HG03280 (cell line): ENCODE measurements at regions not wholly inside any gene's neighbourhood (a gene's known extent, or its start where the extent isn't known, plus 50 kb on each side); places are given as distances from the start of the nearest gene placed in this dataset.
A peak's percentile ranks its signal among the peaks of the same experiment; 100 is the strongest.

Experiments
- ATAC-seq: cut with Tn5 transposase; IDR thresholded peaks from one replicate; pipeline ENCODE4 v1.9.1; 2021; ENCODE audit warnings: mild to moderate bottlenecking, moderate library complexity; ENCODE audit not compliant: unreplicated experiment

DNA sequence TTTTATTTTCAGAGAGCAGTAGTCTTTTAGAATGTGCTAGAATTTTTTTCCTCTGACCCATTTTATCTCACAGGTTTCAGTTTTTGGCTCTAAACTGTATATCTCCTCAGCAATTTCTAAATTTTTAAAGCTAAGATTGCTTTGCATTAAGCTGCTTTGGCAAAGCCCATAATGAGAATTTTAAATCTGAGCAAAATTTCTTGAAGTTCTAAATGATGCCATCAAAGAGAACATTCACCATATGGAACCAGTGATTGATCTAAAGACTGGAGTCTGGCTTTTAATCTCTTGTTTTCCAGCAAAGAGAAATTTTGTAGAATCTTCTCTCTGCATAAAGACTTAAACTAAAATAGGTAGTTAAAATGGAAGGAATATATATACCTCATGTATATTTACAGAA lies 313.6 kb downstream of the TBC1D32 start:
- ATAC-seq, result no peak

DNA sequence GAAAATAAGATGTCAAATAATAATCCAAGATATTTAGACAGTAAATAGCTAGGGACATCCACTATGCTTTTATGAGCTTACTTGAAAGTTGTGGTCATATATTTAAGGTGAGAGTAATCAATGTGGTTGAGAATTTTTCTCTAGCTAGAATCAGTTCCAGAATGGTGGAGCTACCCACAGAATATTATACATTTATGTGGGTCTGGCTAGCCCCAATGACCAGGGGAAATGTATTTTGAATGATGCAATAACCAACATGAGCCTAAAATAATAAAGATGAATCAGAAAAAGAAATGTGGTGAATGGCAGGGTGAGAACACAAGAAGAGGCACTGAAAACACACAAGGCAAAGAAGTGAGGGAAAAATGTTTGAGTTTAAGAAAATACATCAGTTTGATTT lies 325.7 kb downstream of the TBC1D32 start:
- ATAC-seq, result no peak

GRCh38 chr6:121006024-121006423 lies 328.3 kb downstream of the TBC1D32 start:
- no peak for ATAC-seq

GRCh38 chr6:121000381-121000780 lies 333.9 kb downstream of the TBC1D32 start:
- ATAC-seq, result no peak

DNA sequence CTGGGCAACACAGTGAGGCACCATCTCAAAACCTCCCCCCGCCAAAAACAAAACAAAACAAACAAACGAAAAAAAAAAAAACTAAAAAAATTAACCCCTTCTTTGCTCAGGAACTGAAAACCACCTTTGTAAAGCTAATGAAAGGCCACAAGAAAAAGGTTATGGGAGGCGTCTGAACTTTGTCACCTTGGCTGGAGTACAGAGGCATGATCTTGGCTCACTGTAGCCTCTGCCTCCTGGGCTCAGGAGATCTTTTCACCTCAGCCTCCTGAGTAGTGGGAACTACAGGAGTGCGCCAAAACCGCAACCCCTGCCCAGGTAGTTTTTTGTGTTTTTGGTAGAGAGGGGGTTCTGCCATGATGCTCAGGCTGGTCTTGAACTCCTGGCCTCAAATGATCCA lies 337.9 kb downstream of the TBC1D32 start:
- no peak for ATAC-seq

DNA sequence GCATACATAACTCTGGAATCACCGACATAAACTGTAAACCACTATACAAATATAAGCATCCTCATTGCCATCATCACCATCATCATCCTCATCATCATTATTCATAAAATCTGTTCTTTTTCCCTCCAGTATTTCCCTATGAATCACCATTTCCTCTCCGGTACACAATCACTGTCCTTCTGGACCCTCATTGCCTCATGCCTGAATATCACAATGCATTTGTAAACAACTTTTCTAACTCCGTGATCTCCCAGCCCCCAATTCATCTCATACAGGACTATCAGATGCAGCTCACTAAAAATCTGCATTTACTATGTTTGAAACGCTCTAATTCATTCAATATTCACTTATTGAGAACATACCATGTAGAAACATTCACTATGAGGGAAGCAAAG lies 339.7 kb downstream of the TBC1D32 start:
- no peak for ATAC-seq

DNA sequence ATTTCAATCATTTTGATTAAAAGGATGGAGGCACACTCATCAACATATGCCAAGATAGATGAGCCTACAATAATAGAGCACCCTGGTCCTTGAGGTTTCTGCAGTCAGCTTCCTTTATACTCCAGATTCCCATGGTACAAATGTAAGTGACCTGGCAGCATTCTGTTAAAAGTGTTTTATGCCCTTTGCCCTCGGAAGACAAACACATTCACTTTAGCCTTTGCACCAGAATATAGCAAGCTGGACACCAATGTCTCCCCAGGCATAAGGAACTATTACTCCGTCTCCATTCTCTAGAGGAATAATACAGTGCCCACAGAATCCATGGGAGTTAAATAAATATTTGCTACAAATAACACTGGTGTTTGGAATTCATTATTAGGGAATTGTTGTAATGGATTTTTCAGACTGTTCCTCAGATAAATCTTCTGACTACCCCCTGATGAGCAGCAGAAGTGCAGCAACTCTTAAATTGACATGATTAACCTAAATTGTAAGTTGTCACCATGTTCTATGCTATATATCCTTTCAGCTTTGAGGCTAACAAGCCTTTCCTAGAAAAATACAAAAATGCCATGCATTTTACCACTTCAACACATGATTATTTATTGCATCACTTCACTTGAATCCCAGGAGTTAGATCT lies 340.2 kb downstream of the TBC1D32 start:
- ATAC-seq, result no peak

DNA sequence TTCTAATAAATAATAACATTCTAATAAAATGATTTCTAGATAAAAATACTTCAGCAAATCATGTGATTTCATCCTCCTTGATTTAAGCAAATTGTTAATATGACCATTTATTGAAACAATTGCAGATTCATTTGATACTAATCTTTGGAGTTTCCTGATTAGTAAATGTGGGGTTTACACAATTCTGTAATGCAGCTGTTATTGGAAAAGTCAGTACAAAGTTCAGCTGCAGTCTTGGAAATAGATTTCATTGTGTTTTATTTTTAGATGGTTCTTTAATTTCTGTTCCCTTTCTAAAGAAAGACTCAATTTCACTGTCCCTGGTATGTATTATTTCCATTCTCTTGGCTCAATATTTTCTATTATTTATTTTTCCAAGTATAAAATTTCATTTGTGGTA lies 342.0 kb downstream of the TBC1D32 start:
- ATAC-seq, result no peak

DNA sequence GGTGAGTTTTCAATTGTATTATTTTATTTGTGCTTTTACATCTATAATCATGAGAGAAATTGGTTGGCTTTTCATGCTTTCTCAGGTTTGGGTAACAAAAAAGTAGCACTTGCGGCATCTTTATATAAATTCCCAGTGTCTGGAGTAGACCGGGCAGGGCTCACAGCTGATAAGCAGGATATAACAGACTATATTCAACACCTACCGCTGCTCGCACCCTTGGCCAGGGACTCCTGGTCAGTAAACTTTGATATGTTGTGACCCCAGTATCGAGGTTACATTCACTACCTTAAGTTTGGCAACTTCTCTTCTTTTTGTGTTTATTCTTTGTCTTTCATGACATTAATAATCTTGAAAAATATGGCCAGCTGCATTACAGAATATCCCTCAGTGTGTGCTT lies 343.4 kb downstream of the TBC1D32 start:
- no peak for ATAC-seq

- ATAC-seq, result no peak
Observed at GRCh38 chr6:120981835-120982234, 352.4 kb downstream of the TBC1D32 start.

GRCh38 chr6:120966321-120966720 lies 368.0 kb downstream of the TBC1D32 start:
- ATAC-seq, result no peak

- no peak for ATAC-seq
Observed at GRCh38 chr6:120965814-120966213, 368.5 kb downstream of the TBC1D32 start.

DNA sequence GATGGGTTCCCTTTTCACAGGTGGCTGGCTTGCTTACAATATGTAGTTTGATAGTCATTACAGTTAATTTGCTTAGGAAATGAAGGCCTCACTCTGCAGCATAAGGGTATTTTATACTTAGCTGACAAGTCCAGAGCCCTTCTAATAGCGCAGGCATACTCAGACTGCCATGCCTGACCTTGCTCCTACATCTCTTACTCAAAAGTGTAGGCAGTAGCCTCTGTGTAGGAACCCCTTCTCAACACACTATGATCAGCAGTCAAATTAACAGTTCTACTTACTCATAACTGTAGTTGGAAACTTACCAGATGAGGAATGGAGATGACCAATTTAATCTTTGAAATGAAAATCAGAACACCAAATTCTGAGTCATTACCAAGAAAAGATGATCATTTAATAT lies 373.5 kb downstream of the TBC1D32 start:
- no peak for ATAC-seq

- ATAC-seq, result no peak
Observed at GRCh38 chr6:120954111-120954510, 380.2 kb downstream of the TBC1D32 start.

DNA sequence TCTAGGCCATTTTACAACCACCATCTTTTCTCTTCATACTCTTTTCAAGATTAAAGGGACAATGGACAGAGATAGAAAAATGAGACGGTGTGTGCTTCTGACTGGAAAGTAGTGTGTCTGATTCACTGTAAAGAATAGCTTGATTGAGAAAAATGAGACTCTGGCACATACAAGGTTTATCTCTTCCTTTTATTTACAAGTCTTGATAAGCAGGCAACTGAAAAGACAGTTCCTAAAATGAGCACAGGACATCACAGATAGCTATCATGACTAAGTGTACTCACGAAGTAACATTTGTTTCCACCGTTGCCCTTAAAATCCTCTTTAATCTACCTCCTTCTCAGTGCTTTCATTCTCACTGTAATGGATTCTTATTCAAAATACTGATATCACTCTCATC lies 383.0 kb downstream of the TBC1D32 start:
- no peak for ATAC-seq

- no peak for ATAC-seq
Observed at GRCh38 chr6:120947111-120947510, 387.2 kb downstream of the TBC1D32 start.

- ATAC-seq, result no peak
Observed at GRCh38 chr6:120945905-120946594, 388.2 kb downstream of the TBC1D32 start.

DNA sequence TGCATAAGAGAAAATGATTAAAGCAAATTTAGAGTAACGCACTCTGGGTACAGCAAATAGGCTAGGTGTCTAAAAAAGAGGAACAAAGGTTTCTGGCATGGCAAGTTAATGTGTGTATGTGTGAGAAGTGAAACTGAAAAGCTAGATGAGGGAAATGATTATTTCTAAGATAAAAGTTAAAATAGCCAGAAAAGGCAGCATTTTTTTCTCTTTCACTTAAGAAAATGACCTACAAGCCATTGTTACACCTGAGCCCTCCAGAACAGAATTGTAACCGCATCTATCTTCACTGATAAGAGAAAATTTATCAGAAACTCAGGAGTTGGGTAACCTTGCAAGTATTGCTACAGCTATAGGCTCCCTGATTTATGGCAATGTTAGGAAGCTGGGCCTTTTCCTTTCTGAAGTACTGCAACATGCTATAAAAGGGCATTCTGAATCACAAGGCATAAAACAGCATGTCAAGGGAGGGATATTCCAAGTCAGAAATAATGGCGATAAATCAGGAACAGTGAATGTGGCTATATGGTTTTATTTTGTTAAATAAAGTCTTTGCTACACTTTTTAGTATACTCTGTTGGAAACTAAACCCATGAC lies 395.3 kb downstream of the TBC1D32 start:
- ATAC-seq, result peak; percentile 95

GRCh38 chr6:120938164-120938875 lies 396.0 kb downstream of the TBC1D32 start:
- ATAC-seq, result peak; percentile 17

DNA sequence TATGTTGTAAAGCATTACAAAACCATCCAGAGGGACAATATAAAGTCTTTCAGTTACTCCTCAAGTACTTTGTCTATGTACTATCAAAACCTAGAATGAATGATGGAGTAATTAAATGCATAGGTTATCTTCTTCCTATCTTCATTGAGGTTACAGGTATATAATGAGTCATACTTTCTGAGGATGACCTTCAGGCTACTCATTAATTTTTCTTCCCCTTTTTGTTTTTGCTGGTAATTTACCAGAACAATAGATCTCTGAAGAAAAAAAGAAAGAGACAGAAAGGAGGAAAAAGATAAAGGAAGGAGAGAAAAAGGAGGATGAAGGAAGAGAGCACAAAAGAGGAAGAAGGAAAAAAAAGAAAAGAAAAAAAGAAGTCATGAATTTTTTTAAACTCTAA lies 398.4 kb downstream of the TBC1D32 start:
- ATAC-seq, result no peak

DNA sequence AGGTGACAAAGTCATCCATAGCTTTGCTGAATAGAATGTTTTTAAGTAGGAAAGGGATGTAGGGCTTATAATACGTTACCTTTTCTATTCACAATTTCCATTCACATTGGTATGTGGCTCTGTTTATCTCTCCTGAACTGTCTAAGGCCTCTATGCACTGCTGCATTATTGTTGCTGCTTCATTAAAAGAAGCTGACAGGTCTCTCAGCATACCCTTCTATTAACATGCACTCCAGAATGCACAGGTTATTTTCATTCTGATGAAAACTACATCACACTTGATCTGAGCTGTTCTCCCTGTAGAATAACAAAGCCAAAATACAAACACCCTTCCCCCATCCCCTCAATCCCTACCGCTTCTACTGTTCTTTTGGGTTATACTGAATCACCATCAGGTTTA lies 399.3 kb downstream of the TBC1D32 start:
- ATAC-seq, result no peak
